Middle frontal gyrus (tissue), 1 donor: ENCODE measurements at regions not wholly inside any gene's neighbourhood (a gene's known extent, or its start where the extent isn't known, plus 50 kb on each side); places are given as distances from the start of the nearest gene placed in this dataset.

Source experiments
- DNase-seq: peaks from one replicate; pipeline ENCODE4 v3.0.0-alpha.2; 2015; ENCODE audit warnings: low spot score; ENCODE audit errors: extremely low spot score

- no peak for DNase-seq
Observed at GRCh38 chr2:7209757-7210555, 292.7 kb downstream of the RNF144A start.

DNA sequence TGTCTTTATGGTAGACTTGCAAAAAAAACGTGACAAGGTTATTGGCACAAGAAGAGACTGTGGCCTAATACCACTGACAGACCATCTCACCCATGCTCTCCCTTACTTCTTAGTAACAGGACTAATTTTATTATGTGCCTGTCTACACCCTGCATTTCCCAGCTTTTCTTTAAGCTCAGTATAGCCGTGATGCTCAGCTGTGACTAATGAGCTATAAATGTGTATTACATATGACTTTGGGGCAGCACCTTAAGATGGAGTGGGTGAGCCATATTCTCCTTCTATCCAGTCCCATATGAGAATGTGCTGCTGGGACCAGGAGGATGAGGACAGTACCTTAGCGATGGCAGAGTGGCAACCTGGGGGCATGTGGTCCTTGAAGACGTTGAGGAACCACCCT is 293.5 kb downstream of the RNF144A start:
- DNase-seq = no peak

- no peak for DNase-seq
Observed at GRCh38 chr2:7225848-7226247, 308.6 kb downstream of the RNF144A start.

GRCh38 chr2:7226501-7226900 is 309.3 kb downstream of the RNF144A start:
- no peak for DNase-seq

- no peak for DNase-seq
Observed at GRCh38 chr2:7233126-7233525, 315.9 kb downstream of the RNF144A start.

DNA sequence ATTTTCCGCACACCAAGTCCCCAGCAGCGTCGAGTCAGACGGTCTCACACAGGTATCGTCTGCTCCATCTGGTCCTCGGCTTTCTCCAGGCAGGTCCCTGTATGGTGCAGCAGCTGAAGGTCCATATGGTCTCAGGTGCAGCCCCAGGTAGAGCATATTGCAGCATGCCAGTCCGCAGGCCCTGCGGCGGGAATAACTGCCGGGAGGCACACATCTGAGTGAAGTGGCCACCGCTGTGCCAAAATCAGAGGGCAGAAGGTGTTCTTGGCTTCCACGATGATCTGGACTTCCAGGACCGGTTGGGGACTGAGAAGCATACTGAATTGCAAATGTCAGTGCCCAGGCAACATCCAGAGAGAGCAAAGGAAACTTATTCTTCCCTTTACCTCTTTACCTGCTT is 320.3 kb downstream of the RNF144A start:
- DNase-seq = no peak

DNA sequence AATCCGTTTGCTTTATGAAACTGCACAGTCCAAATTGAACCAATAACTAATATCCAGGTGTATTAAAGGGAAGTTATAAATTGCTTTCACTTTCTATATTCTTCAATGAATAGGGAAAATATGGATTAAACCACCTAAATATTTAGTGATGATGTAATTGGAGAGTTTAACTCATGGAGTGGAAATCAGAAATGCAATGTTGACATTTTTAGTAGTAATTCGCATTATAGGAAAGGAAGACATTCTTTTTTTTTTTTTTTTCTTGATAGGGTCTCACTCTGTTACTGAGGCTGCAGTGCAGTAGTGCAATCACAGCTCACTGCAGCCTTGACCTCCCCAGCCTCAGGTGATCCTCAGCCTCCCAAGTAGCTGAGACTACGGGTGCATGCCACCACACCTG is 321.9 kb downstream of the RNF144A start:
- DNase-seq = no peak

- no peak for DNase-seq
Observed at GRCh38 chr2:7241041-7241745, 324.0 kb downstream of the RNF144A start.

- no peak for DNase-seq
Observed at GRCh38 chr2:7242189-7242867, 325.1 kb downstream of the RNF144A start.

DNA sequence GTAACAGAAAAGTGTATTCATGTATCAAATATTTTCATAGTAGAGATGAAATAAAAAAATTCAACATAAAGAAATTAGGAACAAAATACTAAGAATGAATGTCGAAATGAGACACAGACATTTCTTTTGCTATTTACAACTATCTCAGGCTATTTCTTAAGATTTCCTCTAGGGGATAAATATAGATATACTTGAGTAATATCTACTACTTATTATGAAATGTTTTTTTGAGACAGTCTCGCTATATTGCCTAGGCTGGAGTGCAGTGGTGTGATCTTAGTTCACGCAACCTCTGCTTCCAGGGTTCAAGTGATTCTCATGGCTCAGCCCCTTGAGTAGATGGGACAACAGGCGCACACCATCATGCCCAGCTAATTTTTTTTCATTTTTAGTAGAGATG is 326.1 kb downstream of the RNF144A start:
- no peak for DNase-seq

DNA sequence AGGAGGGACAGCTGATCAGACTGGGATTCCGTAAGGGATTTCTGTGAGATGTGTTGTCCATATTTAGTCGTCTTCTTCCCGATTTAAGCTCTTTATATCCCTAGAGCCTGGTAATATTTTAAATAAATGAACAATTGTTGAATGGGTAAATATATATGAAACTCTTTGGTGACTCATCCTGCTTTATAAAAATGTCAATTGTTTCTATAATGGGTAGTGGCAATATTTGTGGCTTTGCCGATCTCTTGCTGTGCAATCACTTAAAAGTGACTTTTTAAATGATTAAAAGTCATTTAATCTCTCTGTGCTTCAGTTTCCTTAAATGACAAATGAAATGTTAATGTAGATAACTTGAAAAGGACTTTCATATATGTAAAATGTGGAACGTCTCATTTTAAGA is 339.2 kb downstream of the RNF144A start:
- no peak for DNase-seq

GRCh38 chr2:7262727-7263126 is 345.5 kb downstream of the RNF144A start:
- no peak for DNase-seq

DNA sequence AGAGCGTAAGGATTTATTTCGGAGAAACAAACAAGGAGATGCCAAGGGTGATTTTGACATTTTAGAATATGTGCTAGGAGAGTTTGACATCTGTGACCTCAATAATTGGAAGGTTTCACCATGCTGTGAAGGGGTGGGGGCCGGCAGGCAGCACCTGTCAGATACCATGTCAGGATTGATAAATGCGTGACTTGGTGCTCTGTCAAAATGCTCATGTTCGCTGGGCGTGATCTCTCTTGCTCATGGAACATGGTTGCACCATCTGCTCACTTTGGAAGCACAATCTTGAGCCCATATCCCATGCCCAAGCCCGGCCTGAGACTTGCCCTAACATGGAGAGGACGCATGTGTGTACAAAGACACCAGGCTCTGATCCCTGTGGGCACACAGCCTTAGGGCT is 347.6 kb downstream of the RNF144A start:
- DNase-seq = no peak

DNA sequence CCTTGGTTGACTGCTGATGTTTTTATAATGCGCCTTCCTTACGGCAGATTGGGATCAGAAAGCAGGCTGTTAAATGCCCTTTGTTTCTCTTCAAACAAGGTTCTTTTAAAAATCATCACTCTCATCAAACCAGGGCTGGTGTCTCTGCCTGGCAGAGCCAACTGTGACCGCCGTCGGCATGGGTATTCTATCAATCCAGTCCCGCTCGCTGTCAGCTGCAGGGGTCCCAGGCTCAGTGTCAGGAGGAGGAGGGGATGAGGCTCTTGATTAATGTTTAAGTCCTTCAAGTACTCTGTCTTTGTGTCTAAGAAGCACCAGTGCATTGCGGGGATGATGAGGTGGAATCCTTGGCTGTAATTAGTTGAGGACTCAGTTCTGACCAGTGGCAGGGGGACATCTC is 348.1 kb downstream of the RNF144A start:
- no peak for DNase-seq

- no peak for DNase-seq
Observed at GRCh38 chr2:7269106-7269643, 352.0 kb downstream of the RNF144A start.

GRCh38 chr2:7270011-7270431 is 352.8 kb downstream of the RNF144A start:
- no peak for DNase-seq

- DNase-seq = no peak
Observed at GRCh38 chr2:7272210-7272609, 355.0 kb downstream of the RNF144A start.

DNA sequence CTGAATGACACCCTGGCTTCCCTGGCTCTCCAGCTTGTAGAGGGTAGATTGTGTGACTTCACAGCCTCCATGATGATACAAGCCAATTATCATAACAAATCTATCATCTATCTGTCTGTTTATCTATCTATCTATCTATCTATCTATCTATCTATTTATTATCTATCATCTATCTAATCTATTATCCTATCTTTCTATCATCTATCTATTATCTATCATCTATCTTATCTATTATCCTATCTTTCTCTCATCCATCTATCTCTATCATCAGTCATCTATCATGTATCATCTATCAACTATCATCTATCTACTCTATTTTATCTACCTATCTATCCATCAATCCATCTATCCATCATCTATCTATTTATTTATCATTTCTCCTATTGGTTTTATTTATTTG is 361.8 kb downstream of the RNF144A start:
- no peak for DNase-seq

GRCh38 chr2:7279421-7279949 is 362.3 kb downstream of the RNF144A start:
- no peak for DNase-seq

DNA sequence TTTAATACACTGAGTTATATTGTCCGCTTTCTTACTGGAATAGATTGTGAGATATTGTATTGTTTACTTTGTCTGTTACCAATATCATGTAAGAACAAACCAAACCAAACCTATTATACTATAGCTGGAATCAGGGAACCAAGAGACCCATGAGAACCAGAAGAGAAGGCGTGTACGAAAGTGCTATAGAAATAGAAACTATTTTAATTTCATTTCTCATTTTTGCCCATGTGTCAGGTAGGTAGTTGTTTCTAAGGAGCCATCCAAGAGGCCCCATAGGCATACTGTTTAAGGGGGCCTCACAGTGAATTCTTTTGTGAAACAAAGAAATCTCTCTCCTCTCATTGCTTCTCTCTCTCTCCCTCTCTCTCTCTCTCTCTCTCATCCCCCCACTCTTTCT is 363.6 kb downstream of the RNF144A start:
- DNase-seq = no peak

DNA sequence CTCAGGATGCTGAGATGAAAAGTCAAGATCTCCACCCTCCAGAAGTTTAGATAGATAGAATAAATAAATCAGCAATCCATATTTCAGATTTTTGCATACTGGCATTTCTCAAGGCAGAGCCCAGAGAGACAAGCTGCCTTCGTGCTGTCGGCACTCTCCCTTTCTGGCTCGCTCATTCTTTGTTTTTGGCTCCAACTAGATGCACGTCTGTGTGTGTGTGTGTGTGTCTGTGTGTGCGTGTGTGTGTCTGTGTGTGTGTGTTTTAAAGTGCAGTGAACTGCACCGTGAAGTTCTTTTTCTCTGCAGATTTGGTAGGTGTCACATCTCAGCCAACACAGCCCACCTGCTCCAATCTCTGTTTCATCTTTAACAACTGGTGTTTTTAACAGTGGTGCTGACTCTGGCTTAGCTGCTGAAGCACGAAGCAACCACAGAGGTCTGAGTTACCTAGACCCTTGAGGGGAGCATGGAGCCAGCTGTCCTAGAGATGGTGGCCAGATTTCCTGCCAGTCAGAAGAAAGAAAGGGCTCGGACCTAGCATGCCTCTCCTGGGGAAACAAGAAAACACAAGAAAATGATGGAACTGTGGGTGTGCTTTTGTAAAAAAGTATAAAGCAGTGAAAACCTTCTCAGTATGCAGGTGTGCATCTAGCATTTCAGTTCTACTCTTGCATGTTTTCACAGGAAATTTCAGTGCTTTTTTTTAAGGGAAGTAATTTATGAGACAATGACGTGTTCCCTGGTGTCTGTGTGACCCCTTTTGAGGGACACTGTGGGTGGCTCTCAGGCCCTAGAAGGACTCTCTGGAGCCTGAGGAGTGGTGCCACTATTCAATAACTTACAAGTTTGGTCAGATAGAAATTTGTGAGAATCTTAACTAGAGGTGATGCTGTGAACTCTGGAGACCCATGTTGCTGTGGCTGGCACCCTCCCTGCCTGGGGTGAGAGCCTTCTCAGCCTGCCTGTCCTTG is 364.3 kb downstream of the RNF144A start:
- no peak for DNase-seq
